GM19035 (cell line): ENCODE measurements at regions not wholly inside any gene's neighbourhood (a gene's known extent, or its start where the extent isn't known, plus 50 kb on each side); places are given as distances from the start of the nearest gene placed in this dataset.
A peak's percentile ranks its signal among the peaks of the same experiment; 100 is the strongest.
"Not testable (repeated sequence)": the region's sequence is repeated elsewhere in the genome, so short reads cannot be mapped to it uniquely, and the experiment has no call there.

Source experiments
- ATAC-seq: cut with Tn5 transposase; IDR thresholded peaks from one replicate; pipeline ENCODE4 v1.9.1; 2021; ENCODE audit not compliant: unreplicated experiment

DNA sequence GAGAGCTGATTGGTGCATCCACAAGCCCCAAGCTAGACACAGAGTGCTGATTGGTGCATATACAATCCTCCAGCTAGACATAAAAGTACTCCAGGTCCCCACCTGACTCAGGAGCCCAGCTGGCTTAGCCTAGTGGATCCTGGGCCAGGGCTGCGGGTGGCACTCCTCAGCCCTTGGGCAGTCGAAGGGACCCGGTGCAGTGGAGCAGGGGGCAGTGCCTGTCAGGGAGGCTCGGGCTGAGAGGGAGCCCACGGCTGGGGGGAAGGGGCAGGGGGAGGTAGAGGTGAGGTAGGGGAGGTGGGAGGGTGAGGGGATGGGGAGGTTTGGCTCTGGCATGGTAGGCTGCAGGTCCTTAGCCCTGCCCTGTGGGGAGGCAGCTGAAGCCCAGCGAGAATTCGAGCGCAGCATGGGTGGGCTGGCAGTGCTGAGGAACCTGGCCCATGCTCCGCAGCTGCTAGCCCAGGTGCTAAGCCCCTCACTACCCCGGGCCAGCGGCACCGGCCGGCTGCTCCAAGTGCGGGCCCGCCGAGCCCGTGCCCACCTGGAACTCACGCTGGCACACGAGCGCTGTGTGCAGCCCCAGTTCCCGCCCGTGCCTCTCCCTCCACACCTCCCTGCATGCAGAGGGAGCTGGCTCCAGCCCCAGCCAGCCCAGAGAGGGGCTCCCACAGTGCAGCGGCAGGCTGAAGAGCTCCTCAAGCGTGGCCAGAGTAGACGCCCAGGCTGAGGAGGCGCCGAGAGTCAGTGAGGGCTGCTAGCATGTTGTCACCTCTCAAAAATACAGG, 742.8 kb downstream of the FAM181B start:
- ATAC-seq = no peak

DNA sequence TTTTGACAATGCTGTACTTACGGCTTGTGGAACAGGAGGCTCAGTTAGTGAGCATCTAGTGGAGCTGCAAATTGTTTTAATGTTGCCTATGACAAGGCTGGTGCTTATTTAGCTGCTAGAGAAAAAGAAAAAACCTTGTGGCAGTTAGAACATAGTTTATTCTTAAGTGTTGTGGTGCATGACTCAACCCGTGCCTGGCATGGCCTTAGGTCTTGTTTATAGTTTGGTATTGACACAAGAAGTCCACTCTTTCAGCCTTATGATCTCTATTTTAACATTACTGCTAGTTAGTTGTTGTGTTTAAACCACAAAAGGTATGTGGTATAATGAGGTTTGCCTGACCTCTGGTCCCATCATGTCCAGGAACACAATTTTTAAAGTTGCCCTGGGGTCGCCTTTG, 744.6 kb downstream of the FAM181B start:
- no peak for ATAC-seq

DNA sequence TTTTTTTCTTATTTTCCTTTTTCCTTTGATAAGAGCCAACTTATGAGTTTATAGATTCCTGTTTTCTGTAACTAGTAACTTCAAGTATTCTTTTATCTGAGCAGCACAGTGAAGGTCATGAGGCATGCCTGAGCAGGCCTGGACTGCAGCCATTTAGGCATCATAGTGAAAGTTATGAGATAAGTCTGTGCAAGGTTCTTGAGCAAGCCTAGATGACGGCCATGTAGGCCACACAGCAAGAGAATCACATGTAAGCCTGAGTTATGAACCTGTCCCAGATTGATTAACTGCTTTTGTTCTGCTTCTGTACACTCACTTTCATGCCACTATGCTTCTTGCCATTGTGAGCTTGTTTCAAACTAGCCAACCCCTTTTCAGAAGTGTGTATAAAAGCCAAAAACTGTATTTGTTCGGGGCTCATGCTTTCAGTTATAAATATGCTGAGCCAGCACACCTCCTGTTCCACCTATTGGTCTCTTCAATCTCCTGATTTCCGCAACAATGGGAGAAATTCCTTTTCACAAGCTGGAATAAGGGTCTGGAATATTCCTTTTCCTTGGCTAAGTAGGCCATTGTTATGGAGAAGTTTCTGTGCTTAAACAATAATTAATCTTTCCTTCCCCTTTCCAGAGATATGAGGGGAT, 745.7 kb downstream of the FAM181B start:
- ATAC-seq = peak; percentile 76

DNA sequence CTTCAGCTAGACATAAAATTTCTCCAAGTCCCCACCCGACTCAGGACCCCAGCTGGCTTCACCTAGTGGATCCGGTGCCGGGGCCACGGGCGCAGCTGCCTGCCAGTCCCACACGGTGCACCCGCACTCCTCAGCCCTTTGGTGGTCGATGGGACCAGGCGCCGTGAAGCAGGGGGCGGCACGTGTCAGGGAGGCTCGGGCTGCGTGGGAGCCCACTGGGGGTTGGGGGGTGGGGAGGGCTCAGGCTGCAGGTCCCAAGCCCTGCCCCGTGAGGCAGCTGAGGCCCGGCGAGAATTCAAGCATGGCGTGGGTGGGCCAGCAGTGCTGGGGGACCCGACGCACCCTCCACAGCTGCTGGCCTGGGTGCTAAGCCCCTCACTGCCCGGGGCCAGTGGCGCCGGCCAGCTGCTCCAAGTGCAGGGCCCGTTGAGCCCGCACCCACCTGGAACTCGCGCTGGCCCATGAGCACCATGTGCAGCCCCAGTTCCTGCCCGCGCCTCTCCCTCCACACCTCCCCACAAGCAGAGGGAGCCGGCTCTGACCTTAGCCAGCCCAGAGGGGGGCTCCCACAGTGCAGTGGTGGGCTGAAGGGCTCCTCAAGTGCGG, 747.0 kb downstream of the FAM181B start:
- no peak for ATAC-seq

DNA sequence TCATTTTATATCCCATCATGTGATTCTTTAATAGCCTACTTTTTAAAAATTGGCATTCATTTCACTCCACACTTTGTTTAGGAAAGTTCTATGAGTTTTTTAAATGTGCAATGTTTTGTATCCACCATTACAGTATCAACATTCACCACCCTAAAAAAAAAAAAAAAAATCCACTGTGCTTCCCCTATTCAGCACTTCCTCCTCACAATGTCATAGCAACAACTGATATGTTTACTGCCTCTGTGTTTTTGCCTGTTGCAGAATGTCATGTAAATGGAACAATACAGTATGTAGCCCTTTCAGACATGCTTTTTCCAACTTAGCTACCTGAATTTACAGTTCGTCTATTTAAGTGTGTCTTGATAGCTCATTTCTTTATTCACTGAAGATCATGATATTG, 754.2 kb downstream of the FAM181B start:
- no peak for ATAC-seq

DNA sequence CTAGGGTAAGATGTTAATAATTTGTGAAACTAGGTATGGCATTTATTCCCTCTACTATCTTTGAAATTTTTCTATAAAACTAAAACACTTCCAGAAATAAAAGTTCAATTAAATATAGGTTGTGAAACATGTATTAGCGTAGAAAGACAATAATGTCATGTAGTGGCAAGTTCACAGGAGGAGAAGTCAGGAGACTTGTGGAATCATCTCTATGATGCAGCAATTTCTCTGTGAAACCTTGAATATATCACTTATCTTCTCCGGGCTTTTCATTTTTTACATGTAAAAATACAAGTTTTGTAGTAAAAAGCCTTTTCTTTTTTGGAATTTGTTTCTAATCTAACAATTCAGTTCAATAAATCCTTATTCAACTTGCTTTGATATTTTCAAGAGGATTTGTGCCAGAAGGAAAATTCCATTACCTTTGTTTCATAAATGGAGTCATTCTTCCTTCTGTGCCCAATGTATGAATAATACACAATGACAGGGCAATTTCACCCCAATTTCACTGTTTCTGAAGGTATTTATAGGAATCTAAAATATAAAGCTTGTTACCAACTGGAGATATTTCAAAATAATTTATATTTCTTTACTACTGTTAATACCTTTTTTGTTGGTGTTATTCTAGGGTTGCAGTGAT, 758.3 kb downstream of the FAM181B start:
- no peak for ATAC-seq

DNA sequence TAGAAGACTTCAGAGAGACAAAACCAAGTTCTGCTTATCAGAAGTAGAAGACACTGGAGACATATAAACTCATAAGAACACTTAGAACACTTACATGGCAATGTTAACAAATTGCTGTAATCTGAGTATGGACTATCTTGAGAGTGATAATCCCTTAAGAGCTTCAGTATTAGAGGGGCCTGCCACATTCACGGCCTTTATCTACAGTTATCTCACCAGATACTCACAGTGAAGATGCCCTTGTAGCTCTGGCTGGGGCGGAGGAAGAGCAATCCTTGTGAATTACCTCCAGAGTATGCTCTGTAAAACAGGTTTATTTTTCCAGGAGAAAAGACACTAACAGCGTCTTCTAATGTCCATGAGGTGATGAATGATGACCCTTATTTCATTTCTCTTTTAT, 762.8 kb downstream of the FAM181B start:
- no peak for ATAC-seq

DNA sequence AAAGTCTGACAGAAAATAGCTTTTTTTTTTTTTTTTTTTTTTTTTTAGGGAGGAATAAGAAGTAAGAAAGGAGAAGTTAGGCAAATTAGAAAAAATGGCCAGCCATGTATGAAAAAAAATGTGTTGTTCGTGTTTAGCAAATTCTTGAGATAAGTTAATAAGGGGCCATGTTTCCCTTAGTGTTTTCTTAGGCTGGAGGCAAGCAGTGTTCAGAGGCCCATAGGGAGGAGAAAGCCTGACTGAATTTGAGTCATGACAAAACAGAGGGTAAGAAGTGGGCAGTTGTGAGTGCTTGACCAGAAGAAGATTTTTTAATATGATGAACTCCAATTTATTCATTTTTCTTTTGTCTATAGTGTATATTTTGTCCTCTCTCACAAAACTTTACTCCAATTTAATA, 766.4 kb downstream of the FAM181B start:
- no peak for ATAC-seq

DNA sequence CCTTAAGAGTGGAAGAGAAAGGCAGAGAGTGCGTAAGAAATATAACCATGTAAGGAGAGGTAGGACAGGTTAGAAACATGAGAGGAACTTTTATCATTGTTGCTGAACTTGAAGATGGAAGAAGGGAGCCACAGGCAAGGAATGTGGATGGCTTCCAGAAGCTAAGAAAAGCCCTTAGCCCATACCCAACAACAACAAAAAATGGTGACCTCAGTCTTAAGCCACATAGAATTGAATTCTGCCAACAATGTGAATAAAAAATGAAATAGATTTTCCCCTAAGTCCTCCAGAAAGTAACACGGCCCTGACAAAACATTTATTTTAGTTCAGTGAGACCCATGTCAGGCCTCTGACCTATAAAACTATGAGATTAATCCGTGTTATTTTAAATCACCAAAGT, 767.3 kb downstream of the FAM181B start:
- ATAC-seq = no peak

DNA sequence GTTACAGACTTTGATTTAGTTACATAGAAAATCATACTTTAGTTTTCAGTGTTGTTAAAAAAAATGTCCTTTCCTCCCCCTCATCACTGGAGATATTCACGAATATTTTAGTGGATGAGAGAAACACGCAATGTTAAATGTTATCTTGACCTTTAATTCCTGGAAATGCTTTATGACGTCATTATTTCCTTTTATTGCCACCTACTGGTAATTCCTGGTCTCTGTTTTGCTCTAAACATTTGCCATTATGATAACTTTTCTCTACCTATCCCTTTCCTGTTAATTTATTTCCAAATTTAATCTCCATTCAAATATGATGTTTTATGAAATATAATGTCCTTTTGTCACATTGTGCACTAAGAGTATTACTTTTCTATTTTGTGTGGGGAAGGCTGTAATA, 770.6 kb downstream of the FAM181B start:
- no peak for ATAC-seq

DNA sequence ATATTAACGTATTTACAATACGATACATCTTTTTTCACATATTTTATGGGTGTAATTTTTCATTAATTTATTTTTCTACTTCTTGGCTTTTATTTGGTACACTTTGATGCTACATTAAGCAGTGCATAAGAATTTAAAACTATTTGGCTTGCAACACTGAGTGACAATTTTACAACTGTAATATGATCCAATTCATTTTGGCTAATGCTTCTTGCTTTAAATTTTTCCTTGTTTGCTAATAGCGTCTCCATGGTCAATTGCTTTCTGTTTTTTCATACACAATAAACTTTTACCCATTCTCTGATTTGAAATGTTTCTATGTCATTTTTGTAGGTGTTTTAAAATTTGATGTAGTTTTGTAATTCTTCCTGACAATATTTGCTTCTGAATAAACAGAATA, 773.2 kb downstream of the FAM181B start:
- no peak for ATAC-seq

DNA sequence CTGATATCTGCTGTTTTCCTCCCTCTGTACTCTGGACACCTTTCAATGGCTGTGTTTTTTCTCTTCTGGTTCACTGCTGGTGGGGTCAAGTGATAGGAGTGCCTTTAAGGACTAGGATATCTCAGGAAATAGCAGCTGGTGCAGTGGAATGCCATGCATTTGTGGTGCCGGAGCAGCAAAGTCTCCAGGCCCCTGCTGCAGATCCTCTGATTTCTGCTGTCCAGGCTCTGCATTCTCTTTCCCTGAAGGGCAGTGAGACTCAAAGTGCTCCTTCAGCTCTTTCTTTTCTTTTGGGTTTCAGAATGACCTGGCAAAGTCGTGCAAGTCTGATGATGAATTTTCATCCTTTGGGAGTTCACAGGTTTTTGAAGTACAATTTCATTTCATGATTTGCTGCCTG, 774.3 kb downstream of the FAM181B start:
- no peak for ATAC-seq

DNA sequence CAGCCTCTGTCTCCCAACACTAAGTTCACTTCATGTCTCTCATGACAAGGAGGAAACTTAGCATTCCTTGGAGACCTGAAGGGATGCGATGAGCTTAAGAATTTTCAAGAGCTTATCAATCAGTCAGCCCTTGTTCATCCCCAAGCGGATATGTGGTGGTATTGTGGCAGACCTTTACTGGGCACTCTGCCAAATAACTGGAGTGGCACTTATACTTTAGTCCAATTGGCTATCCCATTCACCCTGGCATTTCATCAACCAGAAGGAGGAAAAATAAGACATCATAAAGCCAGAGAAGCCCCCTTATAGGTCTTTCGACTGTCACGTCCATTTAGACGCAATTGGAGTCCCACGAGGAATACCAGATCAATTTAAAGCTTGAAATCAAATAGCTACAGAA, 779.4 kb downstream of the FAM181B start:
- ATAC-seq = not testable (repeated sequence)

DNA sequence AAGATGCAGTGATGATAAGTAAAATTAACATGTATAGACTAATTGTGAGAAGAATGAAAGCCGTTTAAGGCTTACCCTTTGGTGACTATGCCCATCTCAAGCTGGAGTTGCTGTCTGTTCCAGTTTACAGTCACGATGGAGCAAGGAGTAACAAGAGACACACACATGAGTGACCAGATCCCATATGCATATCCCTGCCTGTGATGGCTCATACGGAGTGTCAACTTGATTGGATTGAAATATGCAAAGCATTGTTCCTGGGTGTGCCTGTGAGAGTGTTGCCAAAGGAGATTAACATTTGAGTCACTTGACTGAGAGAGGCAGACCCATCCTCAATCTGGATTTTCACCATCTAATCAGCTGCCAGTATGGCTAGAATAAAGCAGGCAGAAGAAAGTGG, 786.8 kb downstream of the FAM181B start:
- ATAC-seq = no peak

DNA sequence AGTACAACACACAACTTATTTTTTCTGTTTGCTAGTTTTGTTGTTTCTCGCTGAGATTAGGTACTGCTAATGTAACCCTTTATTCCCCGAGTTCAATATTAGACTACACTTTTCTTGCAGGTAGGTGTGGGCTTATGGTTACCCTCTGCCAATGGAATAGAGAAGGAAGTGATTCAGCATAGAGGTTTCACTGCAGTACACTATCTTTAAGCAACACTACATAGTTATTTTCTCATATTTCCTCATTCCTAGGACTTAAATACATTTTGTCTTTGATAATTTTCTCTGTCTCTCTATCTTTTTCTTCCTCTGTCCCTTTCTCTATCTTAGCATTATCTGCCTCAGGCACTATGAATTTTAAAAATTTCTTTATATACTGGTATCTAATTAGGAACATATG, 791.0 kb downstream of the FAM181B start:
- no peak for ATAC-seq

DNA sequence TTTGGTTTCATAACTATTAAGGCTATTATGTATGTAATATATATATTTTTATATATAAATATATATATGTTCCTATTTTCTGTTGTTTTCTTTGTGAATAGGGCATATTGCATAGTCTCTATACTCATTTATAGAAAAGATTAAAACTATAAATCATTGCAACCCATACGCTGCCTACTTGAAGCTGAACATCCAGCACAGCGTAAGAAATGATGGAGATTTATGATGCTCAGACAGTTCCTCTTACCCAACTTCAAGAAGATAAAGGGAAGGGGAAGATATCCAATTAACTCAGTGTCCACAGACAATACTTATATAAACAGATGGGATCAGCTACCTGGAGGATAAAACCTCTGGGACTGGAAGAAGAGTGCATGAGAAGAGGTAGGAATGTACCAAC, 791.7 kb downstream of the FAM181B start:
- no peak for ATAC-seq

DNA sequence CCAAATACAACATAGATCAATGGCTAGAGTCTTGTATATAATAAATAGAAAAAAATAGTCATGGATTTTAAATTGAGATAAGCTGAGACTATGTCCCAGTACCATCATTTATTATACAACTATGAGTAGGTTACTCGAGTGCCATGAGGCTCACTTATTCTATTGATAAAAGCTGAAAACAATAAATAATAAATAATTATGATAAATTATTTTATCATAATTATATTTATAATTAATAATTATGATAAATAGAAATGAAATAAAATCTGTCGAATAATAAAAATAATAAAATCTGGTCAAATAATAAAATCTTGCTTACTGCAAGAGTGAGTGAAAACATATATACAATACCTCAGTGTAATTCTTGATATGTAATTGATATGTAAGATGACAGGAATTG, 801.4 kb downstream of the FAM181B start:
- ATAC-seq = no peak

DNA sequence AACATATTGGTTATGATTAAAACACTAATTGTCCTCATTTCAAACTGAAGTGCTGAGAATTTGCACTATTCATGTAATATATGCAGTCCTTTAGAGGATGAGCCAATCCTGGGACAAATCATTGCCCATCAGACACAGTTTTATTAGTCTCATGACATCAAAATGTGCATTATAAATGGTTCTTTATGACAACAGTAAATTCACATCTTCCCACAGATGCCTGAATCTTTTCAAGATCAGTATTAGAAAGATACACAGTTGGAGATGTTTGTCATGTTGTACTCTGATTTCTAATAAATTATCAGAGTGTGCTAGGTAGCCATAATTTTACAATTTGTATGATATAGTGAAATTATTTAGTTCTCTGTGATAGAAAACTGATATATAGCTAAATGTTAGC, 813.5 kb downstream of the FAM181B start:
- no peak for ATAC-seq

DNA sequence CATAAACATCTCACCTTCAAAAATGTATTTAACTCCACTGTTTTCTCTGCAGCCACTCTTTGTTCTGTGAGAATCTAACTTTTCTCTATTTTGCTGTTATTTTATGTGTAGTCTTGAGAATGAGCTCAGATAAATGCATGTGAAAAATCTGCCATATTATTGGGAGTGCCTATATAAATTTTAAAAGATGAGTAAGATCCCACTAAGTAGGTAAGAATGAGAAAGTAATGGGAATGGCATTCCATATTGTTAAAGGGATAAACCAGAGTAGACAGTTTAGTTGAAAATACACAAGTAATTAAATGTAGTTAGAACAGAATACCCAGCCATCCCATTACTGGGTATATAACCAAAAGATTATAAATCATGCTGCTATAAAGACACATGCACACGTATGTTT, 817.2 kb downstream of the FAM181B start:
- no peak for ATAC-seq

DNA sequence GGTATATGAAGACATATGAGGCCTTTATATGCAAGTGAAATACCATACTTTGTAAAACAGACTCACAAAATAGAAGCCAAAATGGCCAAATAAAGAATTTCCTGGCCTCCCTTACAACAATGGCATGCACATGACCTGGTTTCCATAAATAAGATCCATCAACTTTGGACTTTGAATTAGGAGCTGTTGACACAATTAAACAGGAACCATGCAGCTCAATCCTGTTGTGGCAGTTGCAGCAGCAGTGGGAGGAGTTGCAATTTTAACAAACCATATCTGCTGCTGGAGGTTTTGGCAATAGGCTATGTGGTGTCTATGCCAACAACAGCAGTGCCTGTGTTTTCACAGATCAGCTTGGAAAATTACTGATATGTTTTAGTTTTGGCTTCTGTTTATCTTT, 818.6 kb downstream of the FAM181B start:
- ATAC-seq = no peak

DNA sequence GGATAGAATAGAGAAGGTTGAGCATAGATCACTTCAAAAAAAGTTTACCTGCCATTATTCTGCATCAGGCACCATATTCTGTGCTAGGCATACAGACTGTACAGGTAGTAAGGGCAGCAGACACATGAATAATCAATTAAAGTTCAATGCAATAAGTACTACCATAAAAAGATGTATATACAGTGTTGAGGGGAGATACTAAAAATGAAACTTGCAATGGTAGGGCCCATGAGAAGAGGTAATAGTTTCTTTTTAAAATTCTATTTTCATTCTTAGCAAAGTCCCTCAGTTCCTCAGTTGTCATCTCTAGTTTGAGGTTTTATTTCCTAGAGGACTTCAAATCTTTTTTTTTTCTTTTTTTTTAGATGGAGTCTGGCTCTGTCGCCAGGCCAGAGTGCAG, 819.9 kb downstream of the FAM181B start:
- ATAC-seq = no peak

DNA sequence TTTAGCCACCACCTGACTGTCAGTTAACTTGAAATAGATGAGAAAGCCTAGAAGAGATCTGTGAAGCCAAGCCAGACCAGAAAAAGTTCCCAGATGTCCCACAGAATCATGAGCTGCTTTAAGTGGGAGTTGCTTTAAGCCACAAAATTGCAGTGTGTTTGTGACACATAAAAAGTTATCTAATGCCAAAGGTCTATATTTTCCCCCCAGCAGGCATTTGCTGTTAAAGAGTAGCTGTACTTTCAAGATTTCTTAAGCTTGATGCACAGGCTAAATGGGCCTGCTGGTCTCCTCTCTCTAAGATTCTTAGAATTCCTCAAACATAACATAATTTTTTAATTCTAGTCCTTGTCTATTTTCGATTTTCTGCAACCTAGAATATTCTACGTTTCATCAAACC, 825.7 kb downstream of the FAM181B start:
- no peak for ATAC-seq
